ENCODE measurements at regions not wholly inside any gene's neighbourhood (a gene's known extent, or its start where the extent isn't known, plus 50 kb on each side); places are given as distances from the start of the nearest gene placed in this dataset.

DNA sequence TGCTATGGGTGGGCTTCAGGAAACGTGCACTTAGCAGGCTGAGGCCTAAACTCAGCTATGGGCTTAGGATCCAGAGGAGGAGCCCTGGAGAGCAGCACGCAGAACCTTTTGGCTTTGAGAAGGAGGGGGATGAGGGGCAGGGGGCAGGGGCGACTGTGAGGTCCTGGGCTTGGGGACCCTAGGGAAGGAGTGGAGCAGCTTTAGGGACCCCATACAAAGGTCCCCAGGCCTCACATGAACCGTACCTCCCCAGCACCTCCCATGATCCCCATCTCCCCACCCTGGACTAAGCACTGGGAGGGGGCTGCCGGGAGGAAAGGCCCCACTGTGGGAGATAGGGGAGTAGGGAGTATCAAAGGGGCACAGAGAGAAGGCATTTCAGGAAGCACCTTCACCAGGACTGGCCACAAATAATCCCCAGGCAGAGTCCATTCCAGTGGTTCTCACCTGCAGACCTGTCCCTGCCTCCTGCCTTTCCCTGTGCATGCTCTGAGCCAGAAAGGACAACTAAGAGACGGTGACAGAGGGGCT is 62.0 kb upstream of the KLF13 start:
- DNase-seq = no peak

DNA sequence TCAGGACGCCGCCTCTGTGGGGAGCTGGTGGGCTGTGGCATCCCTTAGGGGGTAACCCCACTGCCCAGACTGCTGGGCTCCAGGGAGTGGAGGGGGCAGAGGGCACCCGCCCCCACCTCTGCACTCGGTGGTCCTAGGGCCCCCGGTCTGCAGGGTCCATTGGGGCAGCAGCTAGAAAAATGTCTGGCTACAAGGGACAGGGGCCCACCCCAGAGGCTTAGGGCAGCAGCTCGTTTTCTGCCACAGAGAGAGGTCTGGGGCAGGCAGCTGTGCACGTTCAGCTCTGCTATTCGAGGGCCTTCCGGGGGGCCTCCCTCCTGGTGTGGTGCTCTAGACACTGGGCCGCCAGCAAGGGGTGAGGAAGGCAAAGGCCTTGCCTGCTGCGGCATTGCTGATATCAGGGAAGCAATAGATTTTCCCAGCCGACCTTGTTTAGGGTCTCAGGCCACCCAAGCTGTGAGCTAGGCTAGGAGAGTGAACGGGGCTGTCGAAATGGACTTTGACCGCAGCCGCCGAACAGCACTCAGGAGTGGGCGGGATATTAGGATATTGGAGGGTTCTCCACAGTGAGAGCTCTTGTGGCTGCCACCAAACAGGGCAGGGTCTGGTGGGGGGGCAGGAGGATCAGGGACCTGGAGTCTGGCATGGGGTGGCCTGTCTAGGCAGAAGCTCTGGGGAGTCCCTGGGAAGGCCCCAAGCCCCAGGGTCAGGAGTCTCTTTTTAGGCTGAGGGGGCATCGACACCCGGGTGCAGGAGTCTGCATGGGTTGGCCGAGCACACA is 61.4 kb upstream of the KLF13 start:
- DNase-seq = no peak

DNA sequence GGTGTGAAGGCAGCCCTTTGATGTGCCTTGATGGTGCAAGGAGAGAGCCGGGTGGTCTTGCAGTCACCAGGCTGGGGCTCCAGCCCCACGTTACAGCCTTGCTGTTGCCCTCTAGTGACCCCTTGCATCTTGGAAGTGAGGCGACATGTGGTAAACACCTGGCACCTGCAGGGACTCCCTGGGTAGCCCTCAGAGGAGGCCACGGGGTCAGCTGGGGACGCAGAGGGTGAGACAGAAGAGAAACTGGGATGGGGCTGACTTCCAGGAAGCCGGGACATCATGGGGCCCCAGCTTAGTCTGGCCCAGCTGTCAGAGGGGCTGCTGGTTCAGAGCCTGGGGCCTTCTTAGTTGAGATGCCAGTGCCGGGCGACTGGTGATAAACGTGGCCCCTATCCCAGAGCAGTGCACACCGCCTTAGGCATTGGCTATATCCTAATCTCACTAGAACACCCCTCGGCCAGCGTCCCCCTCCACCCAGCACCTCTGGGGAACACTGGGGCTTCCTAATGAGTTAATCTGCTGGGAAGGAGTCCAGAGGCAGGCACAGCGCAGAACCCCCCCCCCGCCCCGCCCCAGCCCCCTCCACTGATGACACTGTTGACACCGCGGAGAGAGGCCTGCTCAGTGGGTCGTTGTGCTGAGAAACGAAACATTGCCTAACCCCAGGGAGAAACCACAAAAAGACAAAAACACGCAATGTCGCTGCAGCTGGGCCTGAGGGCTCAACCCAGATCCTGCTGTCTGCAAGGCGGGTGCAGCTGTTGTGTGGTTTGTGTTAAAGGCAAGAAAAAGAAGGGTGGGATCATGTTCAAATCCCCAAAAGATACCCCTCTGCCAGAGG is 60.5 kb upstream of the KLF13 start:
- DNase-seq = peak in 1 of 2 experiments; percentile 6

DNA sequence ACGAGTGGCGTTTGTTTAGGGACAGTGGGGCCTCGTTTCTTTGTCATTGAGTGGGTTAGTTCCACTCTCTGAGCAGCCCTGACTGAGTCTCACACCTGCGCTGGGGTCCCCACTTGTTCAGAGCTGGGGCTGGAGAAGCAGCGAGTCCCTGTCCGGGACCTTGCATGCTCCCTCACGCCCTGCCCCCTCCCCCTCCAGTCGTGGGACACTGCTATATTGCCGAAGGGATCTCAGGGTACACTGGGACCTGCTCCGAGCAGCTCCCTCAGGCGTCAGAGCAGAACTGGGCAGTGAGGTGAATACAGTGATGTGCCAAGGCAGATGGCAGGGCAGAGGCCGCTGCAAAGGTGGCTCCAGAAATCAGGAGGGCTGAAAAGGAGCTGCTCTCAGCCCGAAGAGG is 59.9 kb upstream of the KLF13 start:
- DNase-seq = no peak

DNA sequence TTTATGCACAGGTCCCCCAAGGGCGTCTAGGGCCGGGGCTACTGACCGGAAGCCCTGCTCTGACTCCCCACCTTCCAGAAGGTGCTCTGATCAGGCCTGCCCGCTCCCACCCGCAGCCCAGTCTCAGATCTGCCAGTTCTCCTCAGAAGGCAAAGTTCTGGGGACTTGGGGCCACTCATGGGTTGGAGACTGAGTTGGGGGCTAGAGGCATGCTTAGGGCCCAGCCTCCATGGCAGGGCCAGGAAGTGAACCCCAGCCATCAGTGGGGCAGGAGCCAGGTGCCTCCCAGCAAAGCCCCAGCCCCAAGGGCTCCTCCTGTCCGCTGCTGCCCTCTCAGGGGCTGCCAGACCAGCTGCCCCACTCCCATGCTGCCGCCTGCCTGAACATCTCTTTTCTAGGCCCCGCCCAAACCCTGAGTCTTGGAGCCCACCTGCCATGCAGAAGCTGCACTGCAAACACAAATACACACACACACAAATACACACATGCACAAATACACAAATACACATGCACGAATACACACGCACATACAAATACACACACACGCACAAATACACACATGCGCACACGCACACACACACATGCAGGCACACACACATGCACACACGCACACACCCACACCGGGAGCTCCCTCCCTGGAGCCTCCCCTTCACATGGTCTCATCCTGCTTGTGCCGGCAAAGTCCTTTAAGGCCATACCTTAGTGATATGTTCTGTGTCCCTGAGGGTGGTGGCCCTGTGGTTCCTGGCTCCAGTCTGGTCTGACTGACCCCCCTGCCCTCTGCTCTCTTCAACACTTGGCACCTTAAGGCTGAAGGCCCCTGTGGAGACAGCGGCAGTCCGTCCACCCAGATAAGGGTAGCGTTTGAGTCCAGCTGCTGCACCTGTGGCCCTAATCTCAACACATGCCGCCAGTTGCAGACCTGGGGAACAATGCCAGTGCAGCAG is 59.2 kb upstream of the KLF13 start:
- no peak for DNase-seq

DNA sequence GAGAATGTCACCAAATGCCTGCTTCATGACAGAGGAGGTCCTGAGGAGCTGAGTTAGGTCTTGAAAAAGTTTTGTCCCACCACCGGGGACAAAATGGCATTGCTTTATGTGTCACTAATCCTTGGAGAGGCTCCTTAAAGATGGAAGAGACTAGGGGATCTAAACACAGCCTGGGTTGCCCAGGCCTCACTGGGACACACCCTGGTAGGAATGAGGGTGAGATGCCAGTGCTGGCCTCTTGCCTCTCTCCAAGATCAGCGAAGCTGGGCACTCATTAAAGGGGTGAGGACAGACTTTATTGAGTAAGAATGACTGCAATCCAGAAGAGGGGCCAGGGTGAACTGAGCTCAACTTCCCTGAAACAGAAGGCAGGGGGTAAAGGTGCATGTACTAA is 58.5 kb upstream of the KLF13 start:
- DNase-seq = no peak

DNA sequence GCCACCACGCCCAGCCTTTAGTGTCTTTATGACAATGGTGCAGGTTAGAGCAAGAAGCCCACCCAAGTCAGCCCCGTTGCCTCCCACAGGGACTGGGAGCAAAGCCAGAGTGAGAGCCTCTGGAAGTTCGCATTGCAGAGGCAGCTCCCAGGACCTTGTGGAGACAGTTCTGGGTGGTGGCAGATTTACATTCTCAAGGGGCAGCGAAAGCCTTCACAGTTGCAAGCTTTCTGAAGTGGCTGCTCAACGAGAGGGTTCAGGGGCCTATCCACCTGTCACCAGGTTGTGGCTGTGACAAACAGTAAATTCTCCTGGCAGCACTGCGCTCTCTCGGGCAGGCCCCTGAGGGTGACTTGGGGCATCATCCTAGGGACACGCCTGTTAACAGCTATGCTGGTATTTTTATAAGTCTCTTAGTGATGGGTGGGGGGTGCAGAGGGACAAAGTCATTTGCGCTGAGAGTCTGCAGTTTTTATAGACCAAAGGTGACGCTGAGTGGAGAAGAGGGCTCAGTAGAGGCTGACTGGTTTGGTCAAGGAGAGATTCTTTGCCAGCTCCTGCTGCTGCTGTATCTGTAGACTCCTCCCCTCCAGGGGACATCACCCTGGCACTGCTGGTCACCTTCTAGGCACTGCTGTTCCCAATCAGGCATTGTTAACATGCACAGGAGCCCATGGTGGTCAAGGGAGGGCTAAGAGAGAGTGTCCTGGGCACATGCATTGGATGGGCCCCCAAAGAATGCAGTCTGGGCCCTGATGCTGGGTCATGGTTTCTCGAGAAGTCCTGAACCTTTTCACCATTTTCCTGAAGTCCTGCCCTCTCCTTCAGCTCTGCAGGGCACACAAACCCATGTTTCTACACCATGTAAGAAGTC is 57.5 kb upstream of the KLF13 start:
- no peak for DNase-seq

DNA sequence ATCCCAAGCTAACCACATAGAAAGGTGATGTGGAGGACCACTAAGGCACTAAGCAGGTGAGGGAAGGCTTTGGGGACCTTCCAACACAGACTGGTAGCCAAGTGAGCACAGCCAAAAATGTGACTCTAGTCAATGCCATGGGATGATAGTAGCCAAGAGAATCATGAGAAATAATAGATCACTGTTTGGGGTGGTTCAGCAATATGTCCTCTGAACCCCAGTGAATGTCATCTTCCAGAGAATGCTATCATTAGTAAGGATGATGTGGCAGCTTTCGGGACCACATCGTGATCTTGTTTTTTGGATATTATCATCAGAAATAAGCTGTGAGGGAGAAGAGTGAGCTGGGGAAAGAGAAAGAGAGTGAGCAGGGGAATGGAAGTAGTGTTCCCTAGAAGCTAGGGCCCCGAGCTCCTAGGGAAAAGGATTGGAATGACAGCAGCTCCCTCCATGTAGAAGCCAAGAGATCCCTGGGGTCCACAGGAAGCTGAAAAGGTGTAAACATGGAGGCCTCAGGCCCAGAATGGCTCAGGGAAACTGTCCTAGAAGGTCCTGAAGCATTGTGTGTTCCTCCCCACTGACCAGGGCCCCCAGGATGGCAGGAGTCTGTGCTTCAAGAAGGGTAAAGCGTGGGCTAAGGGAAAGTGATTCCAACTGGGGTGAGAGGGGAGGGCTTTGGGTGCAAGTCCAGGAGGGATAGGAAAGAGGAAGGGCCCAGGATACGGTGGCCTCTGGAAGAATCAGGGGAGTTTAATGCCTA is 56.6 kb upstream of the KLF13 start:
- no peak for DNase-seq

DNA sequence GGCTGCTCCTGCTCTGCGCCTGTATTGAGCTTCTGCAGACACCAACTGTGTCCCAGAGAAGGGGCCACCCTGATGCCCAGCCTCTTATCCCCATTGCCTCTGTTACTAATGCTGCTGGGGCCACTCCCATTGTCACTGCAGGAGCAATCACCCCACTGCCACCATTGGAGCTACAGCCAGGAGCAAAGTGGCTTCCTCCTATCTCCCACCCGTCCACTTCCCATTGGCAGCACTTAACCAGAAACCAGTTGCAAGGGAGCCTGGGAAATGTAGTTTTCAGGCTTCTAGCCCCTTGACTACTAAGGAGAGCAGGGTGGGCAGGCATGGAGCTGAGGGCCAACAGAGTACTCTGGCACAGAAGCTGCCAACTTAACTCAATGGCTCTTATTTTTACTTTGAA is 55.9 kb upstream of the KLF13 start:
- peak; percentile 8 to 17 for DNase-seq

DNA sequence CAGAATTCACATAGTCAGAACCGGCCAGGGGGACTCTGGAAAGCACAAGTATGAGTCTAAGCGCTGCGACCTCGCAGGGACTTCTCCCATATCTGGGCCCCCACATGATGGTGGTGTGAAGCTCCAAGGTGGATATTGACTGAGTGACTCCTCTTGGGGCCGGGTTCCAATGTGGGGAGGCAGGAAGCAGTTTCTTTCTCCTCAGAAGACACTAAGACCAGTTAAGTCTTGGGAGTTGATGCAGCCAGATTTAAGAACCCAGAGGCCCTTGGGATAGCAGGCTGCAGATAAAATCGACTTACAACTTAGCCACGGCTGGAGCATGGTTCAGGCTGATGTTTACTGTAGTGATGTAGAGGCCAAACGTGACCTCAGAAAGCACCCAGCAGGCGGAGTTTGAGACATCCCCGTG is 55.4 kb upstream of the KLF13 start:
- DNase-seq = no peak

DNA sequence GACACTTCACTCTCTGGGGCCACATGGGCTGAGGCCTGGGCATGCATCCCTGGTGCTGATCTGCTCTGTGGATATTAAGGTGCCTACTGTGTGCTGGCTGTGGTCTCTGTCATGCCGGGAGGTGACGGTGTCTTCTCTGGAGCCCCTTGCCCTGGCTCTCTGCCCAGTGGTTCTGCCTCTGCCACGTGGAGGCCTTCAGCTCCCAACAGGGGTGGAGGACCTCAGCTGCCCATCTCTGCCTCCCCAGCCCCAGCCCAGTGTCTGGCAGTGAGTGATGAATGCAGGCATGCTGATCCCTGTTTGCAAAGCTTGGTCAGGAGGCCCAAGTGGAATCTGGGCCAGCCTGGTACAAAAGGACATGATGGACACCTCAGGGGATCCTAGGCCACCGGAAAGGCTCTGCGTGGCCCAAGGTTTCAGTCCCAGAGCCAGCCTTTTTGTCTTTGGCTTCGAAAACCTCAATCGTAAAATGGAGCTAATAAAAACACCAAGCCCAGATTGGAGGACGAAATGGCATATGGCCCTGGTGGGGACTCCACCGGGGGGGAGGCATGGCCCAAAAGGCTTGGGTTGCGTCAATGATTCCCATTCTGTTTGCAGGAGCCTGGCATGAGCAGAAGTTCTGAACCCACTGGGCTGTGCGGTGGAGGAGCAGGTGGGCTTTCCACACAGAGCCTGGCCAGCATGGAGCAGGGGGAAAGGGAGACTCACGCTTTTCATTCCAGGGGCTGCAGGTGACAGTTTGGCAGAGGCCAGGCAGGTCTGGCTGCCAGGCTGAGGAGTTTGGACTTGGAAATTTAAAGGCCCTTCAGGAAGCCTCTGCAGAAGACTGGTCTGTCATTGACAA is 54.7 kb upstream of the KLF13 start:
- DNase-seq = no peak

DNA sequence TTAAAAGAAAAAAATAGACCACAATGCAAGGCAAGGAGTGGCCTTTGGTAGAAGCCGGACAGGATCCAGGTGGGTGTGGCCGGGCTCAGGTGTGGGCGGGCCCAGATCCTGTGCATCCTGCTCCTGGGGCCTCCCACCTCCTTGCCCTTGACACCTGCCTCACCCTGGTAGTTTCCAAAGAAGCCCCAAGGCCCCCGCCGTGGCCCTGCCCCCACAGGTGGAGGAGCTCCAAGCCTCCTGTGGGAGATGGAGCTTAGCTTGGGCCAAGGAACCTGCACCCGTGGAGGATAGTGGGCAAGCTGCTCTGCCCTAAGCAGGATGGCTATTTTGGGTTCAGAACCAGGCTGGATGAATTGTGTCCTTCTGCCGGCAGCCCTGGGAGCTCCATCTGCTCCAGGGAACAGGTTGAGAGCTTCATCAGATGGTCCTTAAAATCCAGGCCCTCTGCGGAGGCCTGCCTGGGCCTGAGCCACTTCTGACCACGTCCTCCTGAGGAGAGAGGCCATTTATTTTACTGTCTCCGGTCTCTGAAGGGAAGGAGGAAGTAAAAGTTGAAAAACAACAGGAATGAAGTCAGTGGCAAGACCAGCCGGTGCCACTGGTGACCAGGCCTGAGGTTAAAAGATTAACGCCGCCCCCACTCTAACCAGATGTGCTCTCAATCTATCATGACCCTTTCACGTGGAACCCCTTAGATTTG is 53.9 kb upstream of the KLF13 start:
- DNase-seq = no peak

DNA sequence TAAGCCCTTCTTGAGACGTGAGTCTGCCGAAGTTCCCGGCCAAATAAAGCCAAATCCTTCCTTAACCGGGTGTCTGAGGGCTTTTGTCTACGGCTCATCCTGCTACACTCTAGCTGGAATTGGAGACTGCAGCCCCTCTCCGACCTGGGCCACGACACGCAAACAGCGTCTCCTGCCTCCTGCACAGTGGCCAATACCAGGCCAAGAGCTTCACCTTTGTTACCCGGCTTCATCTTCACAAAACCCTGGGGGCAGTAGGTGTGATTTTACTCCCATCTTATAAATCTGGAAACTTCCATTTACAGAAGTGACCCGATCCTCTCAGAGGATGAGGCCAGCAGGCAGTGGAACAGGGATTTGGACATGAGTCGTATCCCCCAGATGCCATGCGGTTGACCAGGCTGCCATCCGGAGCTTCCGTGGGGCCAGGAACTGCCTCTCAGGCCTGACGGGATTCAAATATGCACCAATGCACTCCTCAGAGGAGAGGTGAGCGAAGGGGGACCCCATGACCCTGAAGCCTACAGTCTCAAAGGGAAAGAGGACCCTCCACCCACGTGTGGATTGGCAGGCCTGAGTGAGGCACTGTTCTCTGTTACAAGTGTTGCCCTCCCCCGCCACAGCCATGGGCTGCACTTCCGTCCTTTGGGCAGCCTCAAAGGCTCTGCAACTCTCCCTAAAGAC is 53.2 kb upstream of the KLF13 start:
- DNase-seq = no peak

DNA sequence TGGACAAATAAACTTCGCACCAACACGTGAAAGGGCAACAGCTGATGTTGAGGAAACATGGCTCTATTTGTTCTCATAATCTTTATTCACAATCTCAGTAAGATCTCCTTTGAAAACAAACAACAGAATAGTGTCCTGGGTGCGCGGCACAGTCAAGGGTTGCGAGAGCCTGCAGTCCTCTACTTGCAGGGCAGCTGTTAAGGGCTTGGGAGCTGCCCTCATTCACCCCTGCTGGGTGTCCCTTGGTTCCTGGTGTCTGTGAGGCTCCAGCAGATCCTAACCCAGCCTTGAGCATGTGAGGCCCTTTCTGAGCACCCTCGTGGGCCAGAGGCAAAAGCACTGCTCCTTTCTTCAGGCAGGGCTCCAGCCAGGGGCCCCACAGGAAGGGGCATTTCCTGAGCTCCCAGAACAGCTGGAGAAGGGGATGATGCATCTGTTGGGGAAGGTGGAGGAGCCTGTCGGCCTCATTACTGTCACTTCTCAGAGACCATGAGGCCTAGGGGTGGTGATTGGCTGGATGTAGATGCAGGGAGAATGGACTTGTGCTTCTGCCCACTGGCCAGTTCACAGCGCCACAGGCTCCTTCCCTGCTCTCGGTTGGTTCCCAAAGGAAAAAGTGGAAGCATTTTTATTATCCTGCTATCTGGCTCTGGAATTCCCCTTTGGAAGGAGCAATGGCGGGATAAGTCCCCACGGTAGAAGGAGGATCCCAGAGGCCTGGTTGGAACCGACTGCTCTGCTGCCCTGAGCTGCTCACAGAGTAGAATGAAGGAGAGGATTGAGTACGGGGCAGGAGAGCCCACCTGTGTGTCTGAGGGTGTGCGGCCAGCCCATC is 51.9 kb upstream of the KLF13 start:
- peak; percentile 8 to 13 for DNase-seq

DNA sequence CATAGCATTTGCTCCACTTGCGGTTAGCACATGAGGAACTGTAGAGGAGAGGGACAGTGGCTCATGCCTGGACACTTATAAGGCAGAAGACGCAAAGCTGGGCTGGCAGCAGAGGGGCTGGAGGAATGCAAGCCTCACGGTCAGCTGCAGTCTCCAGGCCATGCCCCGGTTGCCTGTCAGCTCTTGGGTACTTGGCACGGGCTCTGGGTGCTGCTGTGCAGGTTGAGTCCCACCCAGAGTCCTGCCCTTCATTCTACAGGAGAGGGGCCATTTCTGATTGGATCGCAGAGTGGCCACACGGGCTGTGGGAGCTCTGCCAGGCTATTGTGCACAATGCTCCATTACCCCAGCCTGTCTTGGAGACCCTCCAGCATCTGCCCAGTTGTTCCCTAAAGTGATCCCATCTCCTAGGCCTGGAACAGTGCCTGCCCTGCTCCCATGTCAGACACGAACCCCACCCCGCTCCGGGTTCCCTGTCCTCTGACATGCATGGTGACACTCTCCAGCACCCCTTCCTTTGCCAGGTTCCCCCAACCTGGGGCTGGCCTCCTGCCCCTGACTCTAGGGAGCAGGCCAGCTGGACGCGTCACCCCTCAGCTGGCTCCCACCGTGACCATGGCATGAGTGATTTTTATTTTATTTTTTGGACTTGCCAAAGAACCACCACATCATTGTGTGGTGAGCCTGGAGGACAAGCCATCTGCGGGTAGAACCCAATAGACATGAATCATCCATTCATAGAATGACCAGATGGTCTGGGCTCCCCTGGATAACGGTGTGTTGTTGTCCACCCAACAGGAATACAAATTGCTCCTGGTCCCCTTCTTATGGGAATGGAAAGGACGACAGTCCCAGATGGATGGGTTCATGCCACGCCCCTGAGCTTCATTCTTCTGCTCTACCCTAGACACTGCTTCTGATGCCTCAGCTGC is 51.0 kb upstream of the KLF13 start:
- no peak for DNase-seq

DNA sequence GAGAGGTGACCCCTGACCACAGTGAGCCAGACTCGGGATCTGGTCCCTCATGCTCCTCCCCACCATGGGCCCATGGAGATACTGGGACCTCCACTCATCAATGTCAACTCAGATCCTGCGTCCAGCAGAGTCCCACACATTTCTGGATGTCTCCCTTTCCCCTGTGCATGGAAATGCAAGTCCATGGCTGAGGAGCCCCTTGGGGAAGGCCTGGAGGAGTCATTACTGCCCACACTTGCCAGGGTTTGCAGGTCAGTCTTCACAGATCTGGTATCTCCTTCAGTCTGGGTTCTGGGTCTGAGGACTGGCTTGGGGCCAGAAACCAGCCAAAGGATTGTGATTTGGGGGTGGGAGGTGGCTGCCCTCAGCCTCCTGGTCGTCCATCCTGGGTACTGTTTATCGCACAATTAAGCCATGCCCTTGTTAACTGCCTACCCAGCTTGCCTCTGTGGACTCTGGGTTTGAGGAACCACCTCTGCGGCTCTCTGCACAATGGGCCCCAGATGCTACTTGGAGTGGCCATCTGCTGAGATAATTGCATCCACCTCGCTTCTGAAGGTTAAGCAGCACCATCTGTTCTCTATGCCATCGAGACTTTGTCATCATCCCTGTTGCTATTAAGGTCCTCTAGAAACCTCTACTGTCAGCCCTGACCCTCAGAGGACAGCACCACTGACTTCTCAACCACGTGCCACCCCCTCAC is 49.9 kb upstream of the KLF13 start:
- DNase-seq = no peak
